D721Med (cell line): ENCODE measurements at regions not wholly inside any gene's neighbourhood (a gene's known extent, or its start where the extent isn't known, plus 50 kb on each side); places are given as distances from the start of the nearest gene placed in this dataset.
"Not testable (repeated sequence)": the region's sequence is repeated elsewhere in the genome, so short reads cannot be mapped to it uniquely, and the experiment has no call there.

Experiments used
- DNase-seq: peaks from one replicate; pipeline ENCODE4 v3.0.0; 2011; ENCODE audit warnings: low spot score; ENCODE audit not compliant: insufficient read length
- FAIRE-seq: peaks from 2 replicates; lab custom pipeline; 2011; peaks lifted over from hg19 to GRCh38; lab: Jason Lieb, UNC
- TF ChIP-seq, protein P1 (sequence below): IDR thresholded peaks from 2 replicates; pipeline ENCODE4 v1.5.1; 2012; ENCODE audit warnings: mild to moderate bottlenecking, control low read depth; ENCODE audit not compliant: insufficient read depth; ENCODE audit errors: missing control alignments

DNA sequence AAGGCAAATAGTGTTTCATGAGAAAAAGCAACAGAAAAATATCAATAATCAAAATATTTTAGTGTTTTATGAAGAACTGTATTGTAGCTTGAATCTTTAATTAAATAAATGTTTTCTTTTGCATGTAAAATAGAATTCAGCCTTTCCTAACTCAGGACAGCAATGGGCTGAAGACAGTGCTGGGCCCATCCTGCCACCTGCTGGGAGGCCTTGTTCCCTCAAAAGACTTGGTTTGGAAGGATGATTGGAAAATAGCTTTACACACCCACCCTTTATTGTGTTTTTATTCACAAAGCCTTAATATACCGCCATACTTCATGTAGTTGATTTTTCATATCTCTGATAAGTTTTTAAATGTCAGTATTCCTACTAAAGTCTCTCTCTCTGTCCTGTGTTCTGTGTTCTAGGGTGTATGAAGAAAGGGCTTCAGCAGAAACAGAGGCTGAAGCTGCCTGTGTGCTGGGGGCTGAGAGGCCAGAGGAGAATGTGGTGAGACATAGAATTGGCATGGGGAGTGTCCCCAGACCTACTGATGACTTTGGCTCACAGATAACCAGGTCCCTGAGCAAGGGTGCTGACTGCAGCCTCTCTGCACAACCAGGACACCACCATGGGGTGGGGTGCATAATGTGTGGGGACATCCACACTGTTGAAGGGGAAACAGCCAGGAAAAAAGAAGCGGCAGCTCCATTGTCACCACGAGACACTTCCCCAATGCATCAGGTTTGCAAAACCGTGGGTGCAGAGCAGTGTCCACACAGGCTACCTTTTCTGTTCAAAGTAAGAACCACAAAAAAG, 286.0 kb upstream of the WSB1 start:
- TF ChIP-seq, protein P1, sequence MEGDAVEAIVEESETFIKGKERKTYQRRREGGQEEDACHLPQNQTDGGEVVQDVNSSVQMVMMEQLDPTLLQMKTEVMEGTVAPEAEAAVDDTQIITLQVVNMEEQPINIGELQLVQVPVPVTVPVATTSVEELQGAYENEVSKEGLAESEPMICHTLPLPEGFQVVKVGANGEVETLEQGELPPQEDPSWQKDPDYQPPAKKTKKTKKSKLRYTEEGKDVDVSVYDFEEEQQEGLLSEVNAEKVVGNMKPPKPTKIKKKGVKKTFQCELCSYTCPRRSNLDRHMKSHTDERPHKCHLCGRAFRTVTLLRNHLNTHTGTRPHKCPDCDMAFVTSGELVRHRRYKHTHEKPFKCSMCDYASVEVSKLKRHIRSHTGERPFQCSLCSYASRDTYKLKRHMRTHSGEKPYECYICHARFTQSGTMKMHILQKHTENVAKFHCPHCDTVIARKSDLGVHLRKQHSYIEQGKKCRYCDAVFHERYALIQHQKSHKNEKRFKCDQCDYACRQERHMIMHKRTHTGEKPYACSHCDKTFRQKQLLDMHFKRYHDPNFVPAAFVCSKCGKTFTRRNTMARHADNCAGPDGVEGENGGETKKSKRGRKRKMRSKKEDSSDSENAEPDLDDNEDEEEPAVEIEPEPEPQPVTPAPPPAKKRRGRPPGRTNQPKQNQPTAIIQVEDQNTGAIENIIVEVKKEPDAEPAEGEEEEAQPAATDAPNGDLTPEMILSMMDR = peak; percentile 0
- not testable (repeated sequence) for FAIRE-seq, DNase-seq

DNA sequence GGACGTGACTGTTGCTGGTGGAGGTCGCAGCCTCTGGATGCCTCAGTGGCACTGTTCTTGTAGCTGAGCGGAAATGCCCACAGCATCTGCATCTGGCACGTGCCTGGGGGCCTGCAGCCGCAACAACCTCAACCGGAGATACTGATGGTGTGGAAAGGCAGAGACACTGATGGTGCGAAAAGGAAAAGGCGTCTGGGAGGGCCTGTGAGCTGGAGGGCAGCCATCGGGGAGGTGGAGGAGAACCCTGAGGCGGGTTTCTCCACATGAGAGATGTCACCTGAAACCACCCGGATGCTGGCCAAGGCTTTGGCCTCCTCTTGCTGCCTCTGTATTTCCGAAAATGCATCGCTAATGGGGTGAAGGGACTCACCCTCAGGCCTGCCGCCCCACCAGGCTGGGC, 284.8 kb upstream of the WSB1 start:
- DNase-seq = no peak
- no peak for FAIRE-seq
- TF ChIP-seq, protein P1 = no peak

DNA sequence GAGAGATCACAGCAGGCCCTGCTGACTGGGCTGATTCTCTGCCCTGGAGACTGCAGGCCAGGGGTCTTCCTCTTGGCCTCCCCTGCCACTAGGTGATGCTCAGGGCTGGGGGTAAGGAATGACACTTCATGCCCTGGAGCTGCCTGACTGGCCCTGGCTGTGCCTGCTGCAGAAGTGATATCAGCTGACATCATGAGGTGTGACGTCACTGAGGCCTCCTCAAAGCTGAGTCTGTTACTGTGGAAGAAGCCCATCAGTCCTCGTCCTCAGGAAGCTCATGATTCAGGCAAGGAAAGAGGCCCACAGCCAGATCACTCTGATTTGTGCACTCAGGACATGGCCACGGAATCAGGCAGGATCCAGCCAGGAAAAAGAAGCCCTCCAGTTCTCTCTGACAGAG, 283.8 kb upstream of the WSB1 start:
- DNase-seq, FAIRE-seq: not testable (repeated sequence)

DNA sequence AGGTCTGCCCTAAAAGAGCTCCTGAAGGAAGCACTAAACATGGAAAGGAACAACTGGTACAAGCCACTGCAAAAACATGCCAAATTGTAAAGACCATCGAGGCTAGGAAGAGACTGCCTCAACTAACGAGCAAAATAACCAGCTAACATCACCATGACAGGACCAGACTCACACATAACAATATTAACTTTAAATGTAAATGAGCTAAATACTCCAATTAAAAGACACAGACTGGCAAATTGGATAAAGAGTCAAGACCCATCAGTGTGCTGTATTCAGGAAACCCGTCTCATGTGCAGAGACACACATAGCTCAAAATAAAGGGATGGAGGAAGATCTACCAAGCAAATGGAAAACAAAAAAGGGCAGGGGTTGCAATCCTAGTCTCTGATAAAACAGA, 263.4 kb upstream of the WSB1 start:
- FAIRE-seq, DNase-seq: not testable (repeated sequence)

DNA sequence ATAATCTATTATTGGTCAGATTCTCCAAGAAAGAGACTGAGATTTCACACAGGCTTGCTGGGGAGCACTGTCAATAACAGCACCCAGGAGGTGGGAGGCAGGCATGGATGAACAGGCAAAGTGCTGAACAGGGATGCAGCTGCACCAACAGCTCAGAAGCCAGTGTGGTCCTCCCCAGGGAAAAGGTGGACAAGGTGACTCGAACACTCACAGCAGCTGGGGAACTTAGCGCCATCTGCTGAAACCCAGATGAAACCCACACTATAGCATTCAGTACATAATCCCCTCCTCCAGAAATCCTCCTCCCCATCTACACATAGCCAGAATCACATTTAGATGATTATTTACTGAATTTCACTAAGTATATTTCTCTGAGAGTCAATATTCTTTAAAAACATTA, 255.2 kb upstream of the WSB1 start:
- no peak for FAIRE-seq
- DNase-seq = no peak
- TF ChIP-seq, protein P1 = peak; percentile 39

DNA sequence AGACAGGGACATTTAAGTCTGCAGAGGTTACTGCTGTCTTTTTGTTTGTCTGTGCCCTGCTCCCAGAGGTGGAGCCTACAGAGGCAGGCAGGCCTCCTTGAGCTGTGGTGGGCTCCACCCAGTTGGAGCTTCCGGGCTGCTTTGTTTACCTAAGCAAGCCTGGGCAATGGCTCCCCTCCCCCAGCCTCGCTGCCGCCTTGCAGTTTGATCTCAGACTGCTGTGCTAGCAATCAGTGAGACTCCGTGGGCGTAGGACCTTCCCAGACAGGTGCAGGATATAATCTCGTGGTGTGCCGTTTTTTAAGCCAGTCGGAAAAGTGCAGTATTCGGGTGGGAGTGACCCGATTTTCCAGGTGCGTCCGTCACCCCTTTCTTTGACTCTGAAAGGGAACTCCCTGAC, 248.9 kb upstream of the WSB1 start:
- DNase-seq = not testable (repeated sequence)

DNA sequence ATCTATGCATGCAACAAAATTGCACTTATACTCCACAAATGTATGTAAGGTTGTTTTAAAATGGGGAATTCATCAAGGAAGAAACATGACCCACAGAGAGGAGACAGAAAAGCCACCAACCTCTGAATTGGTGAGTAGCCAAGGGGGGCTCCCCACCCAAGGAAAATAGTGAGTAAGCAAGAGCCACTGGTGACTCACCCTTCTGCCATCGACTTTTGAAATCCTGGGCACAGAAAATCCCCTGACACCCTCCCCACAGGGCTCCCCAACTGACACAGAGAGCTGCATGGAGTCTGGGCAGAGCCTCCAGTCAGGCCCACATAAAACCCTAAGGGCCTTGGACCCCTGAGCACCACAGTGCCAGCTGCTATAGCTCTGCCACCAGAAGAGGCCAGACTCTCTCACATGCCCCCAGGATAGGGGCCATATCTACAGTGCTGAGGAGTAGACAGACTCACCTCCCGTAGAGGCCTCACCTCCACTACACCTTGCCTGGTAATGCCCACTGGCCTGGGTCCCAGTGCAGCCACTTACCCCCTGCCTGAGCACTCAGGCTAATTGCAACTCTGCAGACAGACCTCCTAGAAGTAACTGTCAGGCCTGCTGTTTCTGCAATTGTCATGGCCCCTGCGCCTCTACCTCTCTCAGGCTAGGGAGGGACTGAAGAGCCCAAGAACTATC, 244.7 kb upstream of the WSB1 start:
- FAIRE-seq (no peak), DNase-seq (no peak)
- TF ChIP-seq, protein P1 = no peak

More for the DNA sequence above, 248.9 kb upstream of the WSB1 start:
- not testable (repeated sequence) for FAIRE-seq

DNA sequence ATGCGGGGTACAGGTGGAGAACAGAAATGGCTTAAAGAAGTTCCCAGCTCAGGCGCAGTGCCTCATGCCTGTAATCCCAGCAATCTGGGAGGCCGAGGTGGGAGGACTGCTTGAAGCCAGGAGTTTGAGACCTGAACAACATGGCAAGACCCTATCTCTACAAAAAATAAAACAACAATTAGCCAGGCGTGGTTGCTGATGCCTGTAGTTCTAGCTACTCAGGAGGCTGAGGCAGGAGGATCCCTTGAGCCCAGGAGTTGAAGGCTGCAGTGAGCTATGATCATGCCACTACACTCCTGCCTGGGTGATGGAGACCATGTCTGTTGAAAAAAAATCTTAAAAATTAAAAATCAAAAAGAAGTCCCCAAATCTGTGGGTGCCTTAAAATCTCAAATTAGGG, 228.3 kb upstream of the WSB1 start:
- no peak for FAIRE-seq
- no peak for DNase-seq
- TF ChIP-seq, protein P1 = no peak

DNA sequence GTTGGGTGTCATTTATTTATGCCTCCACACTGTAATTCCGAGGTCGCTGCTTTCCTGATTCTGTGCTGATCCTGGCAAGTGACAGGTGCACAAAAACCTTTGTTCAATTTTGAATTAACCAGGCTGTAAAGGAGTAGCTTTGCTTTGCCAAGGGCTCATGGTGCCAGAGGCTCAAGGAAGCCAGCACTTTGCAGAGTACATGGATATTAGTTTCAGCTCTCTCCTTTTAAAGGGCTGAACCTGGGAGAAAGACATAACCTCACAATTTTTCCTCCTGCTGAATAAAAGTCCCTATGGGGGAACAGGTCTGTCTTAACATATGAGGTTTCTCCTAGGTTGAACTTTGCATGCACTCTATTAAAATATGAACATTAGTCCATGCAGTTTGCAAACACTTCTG, 227.6 kb upstream of the WSB1 start:
- FAIRE-seq (no peak), DNase-seq (no peak)
- TF ChIP-seq, protein P1 = no peak
